ENCODE measurements at regions not wholly inside any gene's neighbourhood (a gene's known extent, or its start where the extent isn't known, plus 50 kb on each side); places are given as distances from the start of the nearest gene placed in this dataset.

DNA sequence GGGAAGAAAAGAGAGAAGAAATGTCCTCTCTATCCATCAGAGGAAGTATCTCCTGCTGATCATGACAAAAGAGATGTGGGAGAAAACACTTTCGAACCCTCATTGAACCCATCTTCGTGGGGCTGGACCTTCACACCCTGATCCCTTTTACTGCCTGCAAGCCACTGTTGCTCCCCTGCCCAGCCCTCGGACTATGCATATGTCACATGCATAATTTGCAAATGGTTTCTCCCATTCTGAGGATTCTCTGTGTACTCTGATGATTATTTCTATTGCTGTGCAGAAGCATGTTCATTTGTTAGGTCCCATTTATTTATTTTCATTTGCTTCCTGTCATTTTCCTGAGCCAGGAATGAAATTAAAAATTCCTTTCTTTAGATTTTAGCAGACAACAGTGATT is 64.7 kb downstream of the DNAAF9 start:
- 93% methylated on average over 3 of the region's 3 CpGs for whole genome bisulfite sequencing
- TF ChIP-seq, protein P1, sequence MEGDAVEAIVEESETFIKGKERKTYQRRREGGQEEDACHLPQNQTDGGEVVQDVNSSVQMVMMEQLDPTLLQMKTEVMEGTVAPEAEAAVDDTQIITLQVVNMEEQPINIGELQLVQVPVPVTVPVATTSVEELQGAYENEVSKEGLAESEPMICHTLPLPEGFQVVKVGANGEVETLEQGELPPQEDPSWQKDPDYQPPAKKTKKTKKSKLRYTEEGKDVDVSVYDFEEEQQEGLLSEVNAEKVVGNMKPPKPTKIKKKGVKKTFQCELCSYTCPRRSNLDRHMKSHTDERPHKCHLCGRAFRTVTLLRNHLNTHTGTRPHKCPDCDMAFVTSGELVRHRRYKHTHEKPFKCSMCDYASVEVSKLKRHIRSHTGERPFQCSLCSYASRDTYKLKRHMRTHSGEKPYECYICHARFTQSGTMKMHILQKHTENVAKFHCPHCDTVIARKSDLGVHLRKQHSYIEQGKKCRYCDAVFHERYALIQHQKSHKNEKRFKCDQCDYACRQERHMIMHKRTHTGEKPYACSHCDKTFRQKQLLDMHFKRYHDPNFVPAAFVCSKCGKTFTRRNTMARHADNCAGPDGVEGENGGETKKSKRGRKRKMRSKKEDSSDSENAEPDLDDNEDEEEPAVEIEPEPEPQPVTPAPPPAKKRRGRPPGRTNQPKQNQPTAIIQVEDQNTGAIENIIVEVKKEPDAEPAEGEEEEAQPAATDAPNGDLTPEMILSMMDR (IDR thresholded peaks at IDR 0.05), result no peak
- TF ChIP-seq POLR2A (IDR thresholded peaks at IDR 0.05) (no peak), EP300 (IDR thresholded peaks at IDR 0.05) (no peak)
- Histone ChIP-seq H3K36me3 (peaks cover 34% of the 10 kb centered on the region), H3K9me3 (no peaks in the 10 kb centered on the region), H3K4me3 (no peak overlapping the region), H3K27me3 (no peaks in the 10 kb centered on the region), H3K27ac (no peak overlapping the region), H3K4me1 (no peaks in the 10 kb centered on the region)
- DNase-seq (ENCODE audit: low spot score in 2 of 2), result no peak

- peaks cover 23% of the 10 kb centered on the region for H3K36me3 ChIP-seq
- DNase-seq (ENCODE audit: low spot score in 2 of 2), result peak in 1 of 2 donors; percentile 68
- H3K9me3 ChIP-seq, result no peaks in the 10 kb centered on the region
- TF ChIP-seq, protein P1 (IDR thresholded peaks at IDR 0.05), result no peak
- no peaks in the 10 kb centered on the region for H3K4me1 ChIP-seq
- no peak overlapping the region for H3K27ac ChIP-seq
- H3K4me3 ChIP-seq, result no peak overlapping the region
- 64% methylated on average over 9 of the region's 9 CpGs for WGBS
- H3K27me3 ChIP-seq, result no peaks in the 10 kb centered on the region
Measured at GRCh38 chr20:3340443-3340842, 67.0 kb downstream of the DNAAF9 start.

DNA sequence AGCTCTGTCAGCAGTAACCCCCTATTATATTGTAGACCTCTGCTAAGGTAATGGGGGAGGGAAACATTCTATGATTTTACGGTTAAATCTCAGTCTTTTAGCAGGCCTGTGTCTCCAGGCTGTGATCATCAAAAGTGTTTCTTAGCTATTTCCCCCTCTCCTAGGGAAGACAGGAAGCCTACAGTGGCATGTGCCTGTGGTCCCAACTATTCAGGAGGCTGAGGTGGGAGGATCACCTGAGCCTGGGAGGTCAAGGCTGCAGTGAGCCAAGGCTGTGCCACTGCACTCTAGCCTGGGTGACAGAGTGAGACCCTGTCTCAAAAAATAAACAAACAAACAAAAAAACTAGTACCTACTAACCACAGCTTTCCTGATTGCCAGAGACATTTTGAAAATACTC is 67.9 kb downstream of the DNAAF9 start:
- Histone ChIP-seq H3K9me3 (no peaks in the 10 kb centered on the region), H3K4me3 (no peak overlapping the region), H3K4me1 (no peaks in the 10 kb centered on the region), H3K27ac (no peak overlapping the region), H3K36me3 (peaks cover 26% of the 10 kb centered on the region), H3K27me3 (no peaks in the 10 kb centered on the region)
- WGBS, result 95% methylated on average over 1 of the region's 1 CpG
- TF ChIP-seq, protein P1 (IDR thresholded peaks at IDR 0.05), result no peak
- TF ChIP-seq POLR2AphosphoS5 (IDR thresholded peaks at IDR 0.05) (no peak), POLR2A (IDR thresholded peaks at IDR 0.05) (no peak), EP300 (IDR thresholded peaks at IDR 0.05) (no peak)
- DNase-seq (ENCODE audit: low spot score in 2 of 2), result no peak

DNA sequence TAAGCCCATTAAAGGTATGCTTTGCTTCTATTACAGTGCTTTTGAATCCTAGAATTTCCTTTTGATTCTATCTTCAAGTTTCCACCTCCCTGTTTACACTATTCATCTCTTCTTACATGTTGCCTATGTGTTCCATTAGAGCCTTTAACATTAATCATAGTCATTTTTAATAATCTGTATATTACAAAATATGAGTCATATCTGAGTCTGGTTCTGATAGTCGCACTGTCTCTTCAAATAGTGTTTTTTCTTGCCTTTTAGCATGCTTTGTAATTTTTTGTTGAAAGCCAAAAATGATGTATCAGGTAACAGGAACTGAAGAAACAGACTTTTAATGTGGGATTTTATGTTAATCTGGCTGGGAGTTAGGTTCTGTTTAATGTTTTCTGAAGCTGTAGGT is 68.4 kb downstream of the DNAAF9 start:
- Histone ChIP-seq H3K27ac (no peak overlapping the region), H3K9me3 (no peaks in the 10 kb centered on the region), H3K4me3 (no peak overlapping the region), H3K36me3 (peaks cover 31% of the 10 kb centered on the region), H3K27me3 (no peaks in the 10 kb centered on the region), H3K4me1 (no peaks in the 10 kb centered on the region)
- DNase-seq (ENCODE audit: low spot score in 2 of 2), result no peak
- TF ChIP-seq EP300 (IDR thresholded peaks at IDR 0.05) (no peak), POLR2AphosphoS5 (IDR thresholded peaks at IDR 0.05) (no peak), POLR2A (IDR thresholded peaks at IDR 0.05) (no peak)
- TF ChIP-seq, protein P1 (IDR thresholded peaks at IDR 0.05), result no peak
- WGBS, result 81% methylated on average over 1 of the region's 1 CpG

- no peak for TF ChIP-seq POLR2A (IDR thresholded peaks at IDR 0.05)
- 89% methylated on average over 8 of the region's 8 CpGs for WGBS
- no peaks in the 10 kb centered on the region for H3K4me1 ChIP-seq
- H3K27me3 ChIP-seq, result no peaks in the 10 kb centered on the region
- no peak overlapping the region for H3K4me3 ChIP-seq
- no peak overlapping the region for H3K27ac ChIP-seq
- peaks cover 54% of the 10 kb centered on the region for H3K36me3 ChIP-seq
- no peak for DNase-seq (ENCODE audit: low spot score in 2 of 2)
- no peaks in the 10 kb centered on the region for H3K9me3 ChIP-seq
Measured at GRCh38 chr20:3334156-3334943, 73.1 kb downstream of the DNAAF9 start.
